ENCODE measurements at regions not wholly inside any gene's neighbourhood (a gene's known extent, or its start where the extent isn't known, plus 50 kb on each side); places are given as distances from the start of the nearest gene placed in this dataset.

GRCh38 chr13:80242728-80243427 is 98.0 kb downstream of the SPRY2 start:
- Mint-ChIP-seq H3K27me3 (ENCODE audit: insufficient read depth, low read depth, poor library complexity) (no peaks in the 10 kb centered on the region), H3K4me3 (no peak overlapping the region), H3K9me3 (no peaks in the 10 kb centered on the region; the same call in 2 of the 3 replicates), H3K4me1 (peaks cover 15% of the 10 kb centered on the region), H3K36me3 (ENCODE audit: low read depth) (no peaks in the 10 kb centered on the region), H3K27ac (no peak overlapping the region)
- H3K36me3 ChIP-seq (ENCODE audit: insufficient read depth): no peaks in the 10 kb centered on the region
- H3K79me2 ChIP-seq (replicated peaks; ENCODE audit: insufficient read depth): no peaks in the 10 kb centered on the region
- no peaks in the 10 kb centered on the region for H3K27me3 ChIP-seq (ENCODE audit: insufficient read depth)
- H3K4me2 ChIP-seq: no peak overlapping the region
- H3K27ac ChIP-seq (ENCODE audit: low read depth): no peak overlapping the region
- no peaks in the 10 kb centered on the region for H4K20me1 ChIP-seq (replicated peaks; ENCODE audit: insufficient read depth)
- H3K4me1 ChIP-seq (ENCODE audit: insufficient read depth): peaks cover 15% of the 10 kb centered on the region
- H3K9me2 ChIP-seq (ENCODE audit: insufficient read depth): peaks cover under 1% of the 10 kb centered on the region; the same call in 1 of the 2 replicates
- no peaks in the 10 kb centered on the region for H3F3A ChIP-seq (replicated peaks; ENCODE audit: low read depth)
- no peak overlapping the region for H2AFZ ChIP-seq
- TF ChIP-seq ZNF114 (CRISPR knock-in tag; IDR thresholded peaks at IDR 0.05) (no peak), CREB1 (CRISPR knock-in tag; IDR thresholded peaks at IDR 0.05; ENCODE audit: low read depth) (no peak)
- DNase-seq (ENCODE audit: low spot score): no peak
- H3K4me3 ChIP-seq: no peak overlapping the region
- ATAC-seq: no peak

GRCh38 chr13:80239571-80240255 is 101.2 kb downstream of the SPRY2 start:
- DNase-seq (ENCODE audit: low spot score) (no peak), ATAC-seq (no peak)
- H3K27ac ChIP-seq (ENCODE audit: low read depth): no peak overlapping the region
- no peak overlapping the region for H2AFZ ChIP-seq
- H3K4me1 ChIP-seq (ENCODE audit: insufficient read depth): peaks cover 7% of the 10 kb centered on the region
- no peaks in the 10 kb centered on the region for H3K27me3 ChIP-seq (ENCODE audit: insufficient read depth)
- H4K20me1 ChIP-seq (replicated peaks; ENCODE audit: insufficient read depth): no peaks in the 10 kb centered on the region
- Mint-ChIP-seq H3K9me3 (no peaks in the 10 kb centered on the region), H3K4me1 (peaks cover 18% of the 10 kb centered on the region), H3K27me3 (ENCODE audit: insufficient read depth, low read depth, poor library complexity) (no peaks in the 10 kb centered on the region), H3K4me3 (no peak overlapping the region), H3K27ac (no peak overlapping the region), H3K36me3 (ENCODE audit: low read depth) (no peaks in the 10 kb centered on the region)
- no peak overlapping the region for H3K4me3 ChIP-seq
- H3K36me3 ChIP-seq (ENCODE audit: insufficient read depth): no peaks in the 10 kb centered on the region
- no peaks in the 10 kb centered on the region for H3K79me2 ChIP-seq (replicated peaks; ENCODE audit: insufficient read depth)
- H3F3A ChIP-seq (replicated peaks; ENCODE audit: low read depth): no peaks in the 10 kb centered on the region
- no peak overlapping the region for H3K4me2 ChIP-seq
- peaks cover 3% of the 10 kb centered on the region; the same call in 1 of the 2 replicates for H3K9me2 ChIP-seq (ENCODE audit: insufficient read depth)
- TF ChIP-seq ZNF462 (CRISPR knock-in tag; IDR thresholded peaks at IDR 0.05) (no peak), STAT1 (IDR thresholded peaks at IDR 0.05; ENCODE audit: unreplicated experiment) (no peak), POLR2AphosphoS5 (IDR thresholded peaks at IDR 0.05; ENCODE audit: low read depth) (no peak), ZNF331 (CRISPR knock-in tag; IDR thresholded peaks at IDR 0.05; ENCODE audit: low read depth) (no peak), JUNB (IDR thresholded peaks at IDR 0.05; ENCODE audit: unreplicated experiment) (no peak), EZH2 (IDR thresholded peaks at IDR 0.05; ENCODE audit: low read depth, unreplicated experiment) (no peak), EZH2phosphoT487 (IDR thresholded peaks at IDR 0.05; ENCODE audit: unreplicated experiment) (no peak)

All from GM23338 (cell line).